Upper lobe of left lung (tissue), 4 donors: ENCODE measurements at regions not wholly inside any gene's neighbourhood (a gene's known extent, or its start where the extent isn't known, plus 50 kb on each side); places are given as distances from the start of the nearest gene placed in this dataset.

Experiments
- CTCF ChIP-seq, 6 experiments: fragments of 450-650 bp in 4 of 6; fragments of 200-600 bp in 2 of 6; sonication (generic) in 2 of 6; IDR thresholded peaks; one replicate each; pipeline ENCODE4 v1.5.1; 2016 to 2019; ENCODE audit warnings: antibody characterized with exemption in 6 of 6
- EP300 ChIP-seq, 4 donors: sonication (generic); formaldehyde crosslinking; IDR thresholded peaks; one replicate each; pipeline ENCODE4 v1.5.1; 2017; ENCODE audit warnings: antibody characterized with exemption in 4 of 4, control low read depth in 2 of 4
- POLR2A ChIP-seq, 4 donors: fragments of 450-650 bp; IDR thresholded peaks; one replicate each; pipeline ENCODE4 v1.5.1; 2016 to 2017; ENCODE audit warnings: antibody characterized with exemption in 4 of 4, mild to moderate bottlenecking in 2 of 4
- POLR2AphosphoS5 ChIP-seq, 2 donors: sonication (generic); formaldehyde crosslinking; IDR thresholded peaks; one replicate each; pipeline ENCODE4 v1.5.1; 2017; ENCODE audit warnings: antibody characterized with exemption in 2 of 2

- TF ChIP-seq POLR2A (IDR thresholded peaks at IDR 0.05) (no peak), CTCF (IDR thresholded peaks at IDR 0.05) (no peak), POLR2AphosphoS5 (IDR thresholded peaks at IDR 0.05) (no peak), EP300 (IDR thresholded peaks at IDR 0.05) (no peak)
These were observed 119.3 kb upstream of the ADPGK start for GRCh38 chr15:72902919-72903260.
